Astrocyte (in vitro differentiated cells and primary cell): ENCODE measurements at regions not wholly inside any gene's neighbourhood (a gene's known extent, or its start where the extent isn't known, plus 50 kb on each side); places are given as distances from the start of the nearest gene placed in this dataset.

ENCODE experiments used
- EZH2 ChIP-seq: IDR thresholded peaks from 2 replicates; pipeline ENCODE4 v1.6.1; 2012; ENCODE audit warnings: mild to moderate bottlenecking, low read length, inconsistent platforms; ENCODE audit not compliant: insufficient read depth
- TF ChIP-seq, protein P1 (sequence below): IDR thresholded peaks from 2 replicates; pipeline ENCODE4 v1.5.1; 2011; ENCODE audit warnings: low read depth, mild to moderate bottlenecking, inconsistent platforms, low read length, moderate library complexity; ENCODE audit not compliant: insufficient read depth

DNA sequence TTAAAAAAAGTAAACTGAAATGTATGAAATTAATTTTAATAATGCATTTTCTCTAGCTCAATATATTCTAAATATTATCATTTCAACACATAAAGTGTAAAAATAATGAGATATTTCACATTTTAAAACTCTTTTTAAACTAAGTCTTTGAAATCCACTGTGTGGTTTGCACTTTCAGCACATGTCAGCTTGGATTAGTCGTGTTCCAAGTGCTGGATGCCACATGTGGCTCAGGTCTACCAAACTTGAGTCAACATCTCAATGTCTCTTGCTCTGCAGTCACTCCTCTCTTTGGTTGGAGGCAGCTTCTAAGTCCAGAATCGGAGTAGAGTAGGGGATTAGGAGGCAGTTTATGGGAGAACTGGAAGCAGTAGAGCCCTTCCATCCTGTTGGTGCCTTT lies 173.7 kb upstream of the ANKRD55 start:
- TF ChIP-seq, protein P1, sequence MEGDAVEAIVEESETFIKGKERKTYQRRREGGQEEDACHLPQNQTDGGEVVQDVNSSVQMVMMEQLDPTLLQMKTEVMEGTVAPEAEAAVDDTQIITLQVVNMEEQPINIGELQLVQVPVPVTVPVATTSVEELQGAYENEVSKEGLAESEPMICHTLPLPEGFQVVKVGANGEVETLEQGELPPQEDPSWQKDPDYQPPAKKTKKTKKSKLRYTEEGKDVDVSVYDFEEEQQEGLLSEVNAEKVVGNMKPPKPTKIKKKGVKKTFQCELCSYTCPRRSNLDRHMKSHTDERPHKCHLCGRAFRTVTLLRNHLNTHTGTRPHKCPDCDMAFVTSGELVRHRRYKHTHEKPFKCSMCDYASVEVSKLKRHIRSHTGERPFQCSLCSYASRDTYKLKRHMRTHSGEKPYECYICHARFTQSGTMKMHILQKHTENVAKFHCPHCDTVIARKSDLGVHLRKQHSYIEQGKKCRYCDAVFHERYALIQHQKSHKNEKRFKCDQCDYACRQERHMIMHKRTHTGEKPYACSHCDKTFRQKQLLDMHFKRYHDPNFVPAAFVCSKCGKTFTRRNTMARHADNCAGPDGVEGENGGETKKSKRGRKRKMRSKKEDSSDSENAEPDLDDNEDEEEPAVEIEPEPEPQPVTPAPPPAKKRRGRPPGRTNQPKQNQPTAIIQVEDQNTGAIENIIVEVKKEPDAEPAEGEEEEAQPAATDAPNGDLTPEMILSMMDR: no peak
- TF ChIP-seq EZH2: no peak
